H9 (cell line): ENCODE measurements at regions not wholly inside any gene's neighbourhood (a gene's known extent, or its start where the extent isn't known, plus 50 kb on each side); places are given as distances from the start of the nearest gene placed in this dataset.

Experiments
- DNase-seq: peaks from one replicate; pipeline ENCODE4 v3.0.0-alpha.2; 2017
- H2AFZ ChIP-seq: one replicate; pipeline ENCODE4 v1.6.1; 2013; ENCODE audit warnings: mild to moderate bottlenecking, low read length, control low read depth, moderate library complexity
- H2AK5ac ChIP-seq: 2 replicates; pipeline ENCODE4 v1.6.1; 2013; ENCODE audit warnings: low read length, control low read depth, mixed read lengths; ENCODE audit not compliant: insufficient read length
- H2BK120ac ChIP-seq: one replicate; pipeline ENCODE4 v1.6.1; 2013; ENCODE audit warnings: low read depth, mild to moderate bottlenecking, low read length, control low read depth, inconsistent platforms; ENCODE audit not compliant: poor library complexity, severe bottlenecking
- H2BK12ac ChIP-seq: 2 replicates; pipeline ENCODE4 v1.6.1; 2013; ENCODE audit warnings: low read length, control low read depth, mixed read lengths, low read depth; ENCODE audit not compliant: insufficient read length
- H2BK15ac ChIP-seq: 2 replicates; pipeline ENCODE4 v1.6.1; 2013; ENCODE audit warnings: low read depth, low read length, control low read depth
- H2BK20ac ChIP-seq: one replicate; pipeline ENCODE4 v1.6.1; 2013; ENCODE audit warnings: low read depth, mild to moderate bottlenecking, low read length, control low read depth, inconsistent platforms; ENCODE audit not compliant: poor library complexity, severe bottlenecking
- H2BK5ac ChIP-seq: 2 replicates; pipeline ENCODE4 v1.6.1; 2013; ENCODE audit warnings: low read length, control low read depth, mixed read lengths; ENCODE audit not compliant: insufficient read length
- H3K14ac ChIP-seq: 2 replicates; pipeline ENCODE4 v1.6.1; 2013; ENCODE audit warnings: low read length, control low read depth; ENCODE audit not compliant: insufficient read depth
- H3K18ac ChIP-seq: 2 replicates; pipeline ENCODE4 v1.6.1; 2013; ENCODE audit warnings: low read depth, mild to moderate bottlenecking, mixed read lengths, low read length, control low read depth; ENCODE audit not compliant: insufficient read length
- H3K23ac ChIP-seq: 2 replicates; pipeline ENCODE4 v1.6.1; 2013; ENCODE audit warnings: low read length, control low read depth, mixed read lengths, low read depth; ENCODE audit not compliant: insufficient read length
- H3K23me2 ChIP-seq: 2 replicates; pipeline ENCODE4 v1.6.1; 2013; ENCODE audit warnings: low read depth, mild to moderate bottlenecking, mixed read lengths, low read length, control low read depth; ENCODE audit not compliant: insufficient read length, poor library complexity, severe bottlenecking
- H3K27ac ChIP-seq: 2 replicates; pipeline ENCODE4 v1.5.1; 2013; ENCODE audit warnings: low read length, control low read depth, mixed read lengths, low read depth; ENCODE audit not compliant: insufficient read length
- H3K27me3 ChIP-seq: 2 replicates; pipeline ENCODE4 v1.6.1; 2013; ENCODE audit warnings: low read length, control low read depth, inconsistent platforms; ENCODE audit not compliant: insufficient read depth
- H3K4ac ChIP-seq: 2 replicates; pipeline ENCODE4 v1.6.1; 2013; ENCODE audit warnings: low read depth, mild to moderate bottlenecking, control low read depth, inconsistent platforms, low read length, moderate library complexity
- H3K4me1 ChIP-seq: 2 replicates; pipeline ENCODE4 v1.6.1; 2013; ENCODE audit warnings: low read length, control low read depth, inconsistent platforms; ENCODE audit not compliant: insufficient read depth
- H3K4me2 ChIP-seq: 2 replicates; pipeline ENCODE4 v1.6.1; 2013; ENCODE audit warnings: low read length, control low read depth, mixed read lengths; ENCODE audit not compliant: insufficient read length, insufficient read depth
- H3K56ac ChIP-seq: 2 replicates; pipeline ENCODE4 v1.6.1; 2013; ENCODE audit warnings: low read depth, mild to moderate bottlenecking, mixed read lengths, low read length, control low read depth; ENCODE audit not compliant: insufficient read length
- H3K79me1 ChIP-seq: 2 replicates; pipeline ENCODE4 v1.6.1; 2013; ENCODE audit warnings: low read depth, mild to moderate bottlenecking, moderate library complexity, low read length, control low read depth, inconsistent platforms; ENCODE audit not compliant: insufficient read depth, poor library complexity, severe bottlenecking
- H3K79me2 ChIP-seq: 2 replicates; pipeline ENCODE4 v1.6.1; 2013; ENCODE audit warnings: low read length, control low read depth, inconsistent platforms; ENCODE audit not compliant: insufficient read depth
- H3K9ac ChIP-seq: 2 replicates; pipeline ENCODE4 v1.6.1; 2013; ENCODE audit warnings: low read length, control low read depth, mixed read lengths; ENCODE audit not compliant: insufficient read length; ENCODE audit errors: extremely low read depth
- H3K9me3 ChIP-seq: one replicate; pipeline ENCODE4 v1.6.1; 2013; ENCODE audit warnings: low read depth, low read length, inconsistent platforms; ENCODE audit not compliant: control insufficient read depth
- H3T11ph ChIP-seq: one replicate; pipeline ENCODE4 v1.6.1; 2013; ENCODE audit warnings: mild to moderate bottlenecking, low read length, control low read depth, inconsistent platforms
- H4K20me1 ChIP-seq: one replicate; pipeline ENCODE4 v1.6.1; 2013; ENCODE audit not compliant: control insufficient read depth, insufficient read length, insufficient read depth
- H4K5ac ChIP-seq: 2 replicates; pipeline ENCODE4 v1.6.1; 2013; ENCODE audit warnings: low read depth, mild to moderate bottlenecking, mixed read lengths, low read length, control low read depth; ENCODE audit not compliant: insufficient read length
- H4K8ac ChIP-seq: replicated peaks from 2 replicates; pipeline ENCODE4 v1.6.1; 2013; ENCODE audit warnings: low read length, control low read depth, mixed read lengths, low read depth; ENCODE audit not compliant: insufficient read length
- H4K91ac ChIP-seq: 2 replicates; pipeline ENCODE4 v1.6.1; 2013; ENCODE audit warnings: low read depth, mild to moderate bottlenecking, moderate library complexity, mixed read lengths, low read length, control low read depth; ENCODE audit not compliant: insufficient read length
- H3K27ac Mint-ChIP-seq, 3 experiments: 2 replicates in 2 of 3; 3 replicates in 1 of 3; pipeline ENCODE4 v1.8.0; 2020 to 2021; ENCODE audit warnings: mixed read lengths in 3 of 3, mild to moderate bottlenecking in 1 of 3, moderate library complexity in 1 of 3
- H3K27me3 Mint-ChIP-seq: 2 replicates; pipeline ENCODE4 v1.8.0; 2021; ENCODE audit warnings: low read depth, mild to moderate bottlenecking, moderate library complexity, mixed read lengths
- H3K36me3 Mint-ChIP-seq, 3 experiments: 2 replicates in 2 of 3; 3 replicates in 1 of 3; pipeline ENCODE4 v1.8.0; 2020 to 2021; ENCODE audit warnings: low read depth in 3 of 3, mixed read lengths in 3 of 3; ENCODE audit not compliant: insufficient read depth in 1 of 3
- H3K4me1 Mint-ChIP-seq, 2 experiments: 2 replicates each; pipeline ENCODE4 v1.8.0; 2020; ENCODE audit warnings: mixed read lengths in 2 of 2
- H3K4me3 Mint-ChIP-seq, 2 experiments: 2 replicates in 1 of 2; 3 replicates in 1 of 2; pipeline ENCODE4 v1.8.0; 2020 to 2021; ENCODE audit warnings: mild to moderate bottlenecking in 2 of 2, mixed read lengths in 2 of 2, moderate library complexity in 1 of 2
- H3K9me3 Mint-ChIP-seq, 2 experiments: 2 replicates in 1 of 2; 3 replicates in 1 of 2; pipeline ENCODE4 v1.8.0; 2020; ENCODE audit warnings: mild to moderate bottlenecking in 2 of 2, mixed read lengths in 2 of 2, moderate library complexity in 1 of 2
- WGBS: extraction: QIAGEN DNeasy Blood & Tissue Kit; methylation state at CpG from one replicate; pipeline ENCODE4 v1.1.7; 2013; ENCODE audit warnings: missing lambda C conversion rate, low lambda C conversion rate, mixed read lengths; ENCODE audit not compliant: insufficient read length; ENCODE audit errors: extremely low coverage; 5-methylcytosine and 5-hydroxymethylcytosine counted together
- TF ChIP-seq, protein P1 (sequence below): fragments of 200-600 bp; sonication (generic); conservative IDR thresholded peaks from 3 replicates; pipeline ENCODE4 v1.8.0; 2021; ENCODE audit warnings: antibody characterized with exemption, mild to moderate bottlenecking

DNA sequence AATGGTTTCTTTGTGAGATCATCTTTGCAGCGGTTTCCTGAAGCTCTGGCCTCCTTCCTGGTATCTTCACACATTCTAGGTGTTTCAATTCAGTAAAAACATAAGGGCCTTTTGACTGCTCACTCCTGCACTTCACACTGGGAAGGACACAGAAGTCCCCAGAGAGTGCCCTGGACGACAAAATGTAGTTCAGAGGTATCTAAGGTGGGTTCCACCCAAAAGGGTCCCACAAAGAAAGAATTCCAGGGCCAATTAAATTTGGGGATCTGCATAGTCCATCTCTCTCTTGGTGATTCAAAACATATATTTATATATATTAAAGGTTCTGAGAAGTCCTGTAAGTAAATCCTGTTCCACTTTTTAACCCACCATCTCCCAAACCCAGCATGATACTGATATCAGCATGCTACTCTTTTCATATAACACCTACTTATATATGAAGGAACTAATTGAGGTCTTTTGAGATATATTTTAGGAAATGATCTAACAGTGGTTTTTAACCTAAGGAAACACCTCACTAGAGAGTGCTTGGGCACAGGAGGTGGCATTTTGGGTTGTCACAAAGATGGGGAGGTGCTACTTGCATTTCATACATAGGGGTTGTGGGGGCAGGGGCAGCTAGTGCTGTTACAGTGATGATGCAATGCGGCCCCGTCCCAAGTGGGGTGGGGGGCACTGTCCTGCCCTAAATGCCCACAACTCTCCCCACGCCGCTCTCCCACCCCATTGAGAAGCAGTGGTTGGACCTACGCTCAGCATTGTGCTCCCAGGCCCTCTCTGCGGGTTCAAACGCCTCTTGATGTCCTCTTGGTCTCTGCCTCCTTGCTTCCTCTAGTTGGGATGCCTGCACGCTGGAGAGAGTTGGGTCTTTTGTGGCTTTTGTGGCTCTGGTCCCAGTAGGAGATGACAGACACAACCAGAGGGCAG lies 109.4 kb downstream of the ARF6 start:
- Histone ChIP-seq H2AFZ (no peak overlapping the region), H4K20me1 (no peaks in the 10 kb centered on the region), H3K27me3 (no peaks in the 10 kb centered on the region; the same call in 1 of the 2 replicates), H3K18ac (no peak overlapping the region), H2BK120ac (no peak overlapping the region), H3K79me2 (no peaks in the 10 kb centered on the region), H3K4me1 (peaks cover 7% of the 10 kb centered on the region; the same call in 1 of the 2 replicates), H3K23me2 (peaks cover 8% of the 10 kb centered on the region), H2BK5ac (no peak overlapping the region), H3K4me2 (peak overlapping the region; percentile 53), H3K56ac (no peak overlapping the region), H4K91ac (no peak overlapping the region), H4K8ac (no peak overlapping the region), H2AK5ac (no peak overlapping the region), H3K23ac (no peak overlapping the region), H3T11ph (no peak overlapping the region), H3K79me1 (no peaks in the 10 kb centered on the region), H3K9ac (no peak overlapping the region), H2BK20ac (no peak overlapping the region), H2BK15ac (no peak overlapping the region), H4K5ac (no peak overlapping the region), H3K9me3 (no peaks in the 10 kb centered on the region), H2BK12ac (no peak overlapping the region), H3K4ac (no peak overlapping the region), H3K14ac (peak overlapping the region; percentile 53; the same call in 1 of the 2 replicates), H3K27ac (no peak overlapping the region)
- no peaks in the 10 kb centered on the region for H3K9me3 Mint-ChIP-seq
- DNase-seq = no peak
- peaks cover 53% of the 10 kb centered on the region for H3K27me3 Mint-ChIP-seq
- no peak overlapping the region for H3K27ac Mint-ChIP-seq
- H3K36me3 Mint-ChIP-seq = no peaks in the 10 kb centered on the region; a peak in 1 of 7 replicates
- TF ChIP-seq, protein P1, sequence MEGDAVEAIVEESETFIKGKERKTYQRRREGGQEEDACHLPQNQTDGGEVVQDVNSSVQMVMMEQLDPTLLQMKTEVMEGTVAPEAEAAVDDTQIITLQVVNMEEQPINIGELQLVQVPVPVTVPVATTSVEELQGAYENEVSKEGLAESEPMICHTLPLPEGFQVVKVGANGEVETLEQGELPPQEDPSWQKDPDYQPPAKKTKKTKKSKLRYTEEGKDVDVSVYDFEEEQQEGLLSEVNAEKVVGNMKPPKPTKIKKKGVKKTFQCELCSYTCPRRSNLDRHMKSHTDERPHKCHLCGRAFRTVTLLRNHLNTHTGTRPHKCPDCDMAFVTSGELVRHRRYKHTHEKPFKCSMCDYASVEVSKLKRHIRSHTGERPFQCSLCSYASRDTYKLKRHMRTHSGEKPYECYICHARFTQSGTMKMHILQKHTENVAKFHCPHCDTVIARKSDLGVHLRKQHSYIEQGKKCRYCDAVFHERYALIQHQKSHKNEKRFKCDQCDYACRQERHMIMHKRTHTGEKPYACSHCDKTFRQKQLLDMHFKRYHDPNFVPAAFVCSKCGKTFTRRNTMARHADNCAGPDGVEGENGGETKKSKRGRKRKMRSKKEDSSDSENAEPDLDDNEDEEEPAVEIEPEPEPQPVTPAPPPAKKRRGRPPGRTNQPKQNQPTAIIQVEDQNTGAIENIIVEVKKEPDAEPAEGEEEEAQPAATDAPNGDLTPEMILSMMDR = no peak
- H3K4me1 Mint-ChIP-seq = peaks cover 40 to 49% of the 10 kb centered on the region in 2 experiments
- no CpG with 5 or more reads among the region's 10 CpGs for whole genome bisulfite sequencing
- H3K4me3 Mint-ChIP-seq = peak overlapping the region; percentile 67 to 81; a peak in 4 of 5 replicates
